GM12878 (cell line): ENCODE measurements at regions not wholly inside any gene's neighbourhood (a gene's known extent, or its start where the extent isn't known, plus 50 kb on each side); places are given as distances from the start of the nearest gene placed in this dataset.

Source experiments
- ATAC-seq: fragments of 200-7000 bp; cut with Tn5 transposase; 3 replicates; pipeline ENCODE4 v1.9.1; 2020; ENCODE audit warnings: mild to moderate bottlenecking, moderate library complexity
- BruUV-seq: library from RNA; stranded (reverse); fragments of 400-500 nt; replicated peaks from 2 replicates; lab custom pipeline; 2021; lab: Mats Ljungman, UMichigan
- CTCF ChIA-PET: fragments of 300-600 bp; sonication (Branson Sonifier 250); formaldehyde crosslinking; extraction: SDS; loops from one replicate; lab custom pipeline; 2021; ENCODE audit warnings: inconsistent platforms; lab: Yijun Ruan, JAX
- POLR2A ChIA-PET: fragments of 350-600 bp; formaldehyde crosslinking; extraction: SDS; loops from one replicate; lab custom pipeline; 2021; ENCODE audit warnings: inconsistent platforms; lab: Charles Lee
- RAD21 ChIA-PET: fragments of 300-600 bp; sonication (Branson Sonifier 250); formaldehyde crosslinking; loops from one replicate; lab custom pipeline; 2023; ENCODE audit warnings: antibody characterized with exemption; ENCODE audit not compliant: unreplicated experiment; lab: Charles Lee
- SMC1A ChIA-PET: fragments of 300-600 bp; sonication (Branson Sonifier 250); formaldehyde crosslinking; loops from one replicate; lab custom pipeline; 2023; ENCODE audit not compliant: unreplicated experiment, uncharacterized antibody; lab: Charles Lee
- DNase-seq: peaks from one replicate; pipeline ENCODE4 v3.0.0-alpha.2; 2011; ENCODE audit warnings: low read depth, low spot score
- FAIRE-seq: peaks from 3 replicates; lab custom pipeline; 2011; peaks lifted over from hg19 to GRCh38; lab: Jason Lieb, UNC
- H2AFZ ChIP-seq: 2 replicates; pipeline ENCODE4 v1.6.0; 2011; ENCODE audit warnings: low read depth, low read length, control low read depth; ENCODE audit not compliant: control insufficient read depth
- H3K27ac ChIP-seq: 2 replicates; pipeline ENCODE4 v1.5.1; 2011; ENCODE audit warnings: control low read depth; ENCODE audit not compliant: control insufficient read depth, insufficient read depth
- H3K27me3 ChIP-seq, 2 experiments: replicated peaks in 1 of 2; 2 replicates each; pipeline versions ENCODE4 v1.6.0 to v1.6.1; 2011; ENCODE audit warnings: low read length in 1 of 2; ENCODE audit not compliant: control insufficient read depth in 2 of 2, insufficient read depth in 2 of 2
- H3K36me3 ChIP-seq, 2 experiments: 2 replicates each; pipeline ENCODE4 v1.5.1; 2011; ENCODE audit warnings: low read length in 1 of 2; ENCODE audit not compliant: control insufficient read depth in 2 of 2, insufficient read depth in 2 of 2
- H3K4me1 ChIP-seq: 2 replicates; pipeline ENCODE4 v1.6.1; 2011; ENCODE audit warnings: mild to moderate bottlenecking, low read length, moderate library complexity, mixed read lengths; ENCODE audit not compliant: control insufficient read depth, insufficient read depth
- H3K4me2 ChIP-seq: 2 replicates; pipeline ENCODE4 v1.6.0; 2011; ENCODE audit warnings: control low read depth; ENCODE audit not compliant: control insufficient read depth, insufficient read depth
- H3K4me3 ChIP-seq: fragments of 200-600 bp; sonication (generic); 2 replicates; pipeline ENCODE4 v1.5.1; 2016
- H3K79me2 ChIP-seq: 2 replicates; pipeline ENCODE4 v1.6.0; 2011; ENCODE audit warnings: low read length; ENCODE audit not compliant: control insufficient read depth, insufficient read depth
- H3K9ac ChIP-seq: 2 replicates; pipeline ENCODE4 v1.8.0; 2011; ENCODE audit warnings: low read length, control low read depth, mixed read lengths; ENCODE audit not compliant: control insufficient read depth, insufficient read depth
- H3K9me3 ChIP-seq: replicated peaks from 3 replicates; pipeline ENCODE4 v1.5.1; 2011; ENCODE audit warnings: mild to moderate bottlenecking, low read length; ENCODE audit not compliant: control insufficient read depth, insufficient read depth
- H4K20me1 ChIP-seq: 2 replicates; pipeline ENCODE4 v1.6.0; 2011; ENCODE audit not compliant: control insufficient read depth, insufficient read depth
- CBFB ChIP-seq: IDR thresholded peaks from 2 replicates; pipeline ENCODE4 v1.6.1; 2016; ENCODE audit warnings: antibody characterized with exemption, low read depth
- CHD4 ChIP-seq: fragments of 200-600 bp; sonication (generic); IDR thresholded peaks from 2 replicates; pipeline ENCODE4 v1.6.1; 2016; ENCODE audit warnings: mild to moderate bottlenecking
- CUX1 ChIP-seq: IDR thresholded peaks from 2 replicates; pipeline ENCODE4 v1.6.1; 2012; ENCODE audit warnings: improper control_type of control experiment, low read depth, low read length; ENCODE audit not compliant: insufficient replicate concordance
- FOS ChIP-seq: IDR thresholded peaks from 3 replicates; pipeline ENCODE4 v1.6.1; 2011; ENCODE audit warnings: borderline replicate concordance; ENCODE audit not compliant: insufficient read length; ENCODE audit errors: extremely low read depth
- HDAC2 ChIP-seq: fragments of 200-600 bp; sonication (generic); IDR thresholded peaks from 2 replicates; pipeline ENCODE4 v1.6.1; 2017
- IKZF1 ChIP-seq: fragments of 450-650 bp; conservative IDR thresholded peaks from 2 replicates; pipeline ENCODE4 v1.6.1; 2017; ENCODE audit warnings: antibody characterized with exemption, mild to moderate bottlenecking
- IKZF2 ChIP-seq, 2 experiments: fragments of 450-650 bp; IDR thresholded peaks; 2 replicates each; pipeline ENCODE4 v1.6.1; 2017; ENCODE audit warnings: mild to moderate bottlenecking in 2 of 2, moderate library complexity in 2 of 2
- MEF2B ChIP-seq: fragments of 450-650 bp; IDR thresholded peaks from 2 replicates; pipeline ENCODE4 v1.6.1; 2018; ENCODE audit warnings: mild to moderate bottlenecking, moderate library complexity; ENCODE audit not compliant: partially characterized antibody, poor library complexity, severe bottlenecking
- NFXL1 ChIP-seq: fragments of 450-650 bp; IDR thresholded peaks from 2 replicates; pipeline ENCODE4 v1.6.1; 2017; ENCODE audit warnings: antibody characterized with exemption, mild to moderate bottlenecking, borderline replicate concordance
- RBBP5 ChIP-seq: fragments of 200-600 bp; sonication (generic); conservative IDR thresholded peaks from 2 replicates; pipeline ENCODE4 v1.6.1; 2016
- SPI1 ChIP-seq: IDR thresholded peaks from 2 replicates; pipeline ENCODE4 v1.6.1; 2011; ENCODE audit warnings: low read depth, mild to moderate bottlenecking, low read length, moderate library complexity, borderline replicate concordance; ENCODE audit not compliant: insufficient read depth
- ZBTB33 ChIP-seq: fragments of 450-650 bp; IDR thresholded peaks from 2 replicates; pipeline ENCODE4 v1.6.1; 2017; ENCODE audit warnings: mild to moderate bottlenecking
- WGBS: methylation state at CpG from one replicate; pipeline ENCODE4 v1.1.6; 2016; ENCODE audit warnings: low lambda C conversion rate; ENCODE audit not compliant: insufficient replicate concordance, insufficient coverage; ENCODE audit errors: missing lambda C conversion rate; 5-methylcytosine and 5-hydroxymethylcytosine counted together
- in situ Hi-C: fragments of 300-500 bp; cut with MboI; formaldehyde crosslinking; loops from 9 replicates; pipeline ENCODE4 v1.14.3; 2018; ENCODE audit warnings: mixed read lengths
- intact Hi-C: fragments of 100-400 bp; cut with micrococcal nuclease; formaldehyde crosslinking; loops from one replicate; pipeline ENCODE4 v1.14.2; 2022; ENCODE audit not compliant: unreplicated experiment

- ATAC-seq: no peak
- Histone ChIP-seq H2AFZ (no peak overlapping the region), H3K4me1 (no peaks in the 10 kb centered on the region)
- SMC1A ChIA-PET: no interaction called here
- intact Hi-C loops: no loop called here
- RAD21 ChIA-PET: no interaction called here
- TF ChIP-seq RBBP5: no peak
- no peak for TF ChIP-seq CBFB
- TF ChIP-seq ZBTB33: no peak
- no peak for TF ChIP-seq CHD4
- TF ChIP-seq, all 136 proteins: peak for 0
- in situ Hi-C loops: no loop called here
- H3K9me3 ChIP-seq: no peaks in the 10 kb centered on the region
- DNase-seq (no peak), FAIRE-seq (no peak)
- H3K27ac ChIP-seq: no peak overlapping the region
- H3K4me3 ChIP-seq: no peak overlapping the region
- H3K27me3 ChIP-seq: no peaks in the 10 kb centered on the region
- POLR2A ChIA-PET: no interaction called here
- CTCF ChIA-PET: no interaction called here
- no peak overlapping the region for H3K4me2 ChIP-seq
- 33% methylated on average over 6 of the region's 6 CpGs for WGBS
- H3K9ac ChIP-seq: no peak overlapping the region
- H3K36me3 ChIP-seq: no peaks in the 10 kb centered on the region
- no TSS peak for BruUV-seq
- no peaks in the 10 kb centered on the region for H3K79me2 ChIP-seq
- no peaks in the 10 kb centered on the region for H4K20me1 ChIP-seq
Observed at GRCh38 chr14:83478741-83479140, 1945.1 kb upstream of the SEL1L start.

- Histone ChIP-seq H3K27ac (no peak overlapping the region), H3K4me2 (no peak overlapping the region), H3K9ac (no peak overlapping the region), H3K79me2 (no peaks in the 10 kb centered on the region), H3K27me3 (no peaks in the 10 kb centered on the region), H4K20me1 (no peaks in the 10 kb centered on the region), H3K4me3 (no peak overlapping the region), H3K9me3 (no peaks in the 10 kb centered on the region), H3K4me1 (no peaks in the 10 kb centered on the region), H2AFZ (no peak overlapping the region), H3K36me3 (no peaks in the 10 kb centered on the region)
- in situ Hi-C loops (no loop called here), intact Hi-C loops (no loop called here)
- ChIA-PET POLR2A (no interaction called here), CTCF (interaction anchor here (2.0 kb wide), 1 partner anchor 19 kb away, joined by 7 read pairs; no protein-coding TSS in a partner anchor), RAD21 (interaction anchor here (1.4 kb wide), 1 partner anchor 17 kb away, joined by 3 read pairs; no protein-coding TSS in a partner anchor), SMC1A (interaction anchor here (0.7 kb wide), 1 partner anchor 14 kb away, joined by 3 read pairs; no protein-coding TSS in a partner anchor)
- BruUV-seq: no TSS peak
- 0% methylated on average over 1 of the region's 1 CpG for WGBS
- FAIRE-seq (no peak), DNase-seq (no peak), ATAC-seq (no peak)
- TF ChIP-seq CUX1 (no peak), HDAC2 (no peak), FOS (no peak), IKZF2 (IDR thresholded peaks at IDR 0.05) (no peak), SPI1 (no peak), IKZF1 (no peak), NFXL1 (no peak), MEF2B (no peak)
Observed at GRCh38 chr14:83483063-83483462, 1949.4 kb upstream of the SEL1L start.
